ENCODE measurements at regions not wholly inside any gene's neighbourhood (a gene's known extent, or its start where the extent isn't known, plus 50 kb on each side); places are given as distances from the start of the nearest gene placed in this dataset.
"Not testable (repeated sequence)": the region's sequence is repeated elsewhere in the genome, so short reads cannot be mapped to it uniquely, and the experiment has no call there.

DNA sequence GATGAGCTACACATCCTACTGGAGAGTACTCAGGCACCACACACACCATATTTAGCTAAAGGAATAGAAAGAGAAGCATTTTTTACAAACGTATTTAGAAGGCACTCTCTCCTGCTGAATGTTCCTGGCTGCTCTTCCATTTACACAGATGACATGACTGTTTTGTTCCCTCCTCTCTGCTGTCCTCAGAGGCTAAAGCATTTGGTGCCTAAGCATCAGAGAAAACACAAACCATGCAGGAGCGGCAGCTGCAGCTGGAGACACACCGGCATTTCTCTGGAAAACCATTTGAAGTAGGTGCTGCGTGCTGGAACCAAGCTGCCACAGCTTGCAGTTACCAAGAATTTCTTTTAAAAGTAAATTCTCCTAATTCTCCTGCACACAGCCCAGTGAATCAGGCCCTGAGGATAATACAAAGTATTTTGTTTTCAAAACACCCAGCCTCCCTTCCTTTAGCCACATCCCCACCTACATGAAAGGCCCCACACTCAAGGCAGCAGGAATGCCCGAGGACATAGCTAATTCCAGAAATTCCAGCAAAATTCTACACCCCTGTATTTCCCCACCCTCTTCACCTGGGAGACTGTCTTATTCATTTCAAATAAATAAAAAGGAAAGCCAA is 488.9 kb upstream of the SOX11 start:
- DNase-seq: peak; percentile 1

DNA sequence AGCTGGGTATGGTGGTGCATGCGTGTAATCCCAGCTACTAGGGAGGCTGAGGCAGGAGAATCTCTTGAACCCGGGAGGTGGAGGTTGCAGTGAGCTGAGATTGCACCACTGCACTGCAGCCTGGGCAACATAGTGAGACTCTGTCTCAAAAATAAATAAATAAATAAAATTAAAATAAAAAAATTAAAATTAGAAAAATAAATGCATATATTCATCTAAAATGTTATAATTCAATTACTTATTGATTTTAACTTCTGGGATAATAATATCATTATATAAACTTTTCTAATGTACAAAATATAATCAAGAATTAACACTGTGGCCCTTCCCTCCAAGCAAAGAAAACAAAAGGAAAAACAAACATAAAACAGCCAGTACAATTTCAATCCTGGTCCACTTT is 485.4 kb upstream of the SOX11 start:
- DNase-seq: not testable (repeated sequence)

GRCh38 chr2:5215989-5216607 is 476.1 kb upstream of the SOX11 start:
- DNase-seq: no peak

GRCh38 chr2:5227062-5227699 is 465.0 kb upstream of the SOX11 start:
- no peak for DNase-seq

DNA sequence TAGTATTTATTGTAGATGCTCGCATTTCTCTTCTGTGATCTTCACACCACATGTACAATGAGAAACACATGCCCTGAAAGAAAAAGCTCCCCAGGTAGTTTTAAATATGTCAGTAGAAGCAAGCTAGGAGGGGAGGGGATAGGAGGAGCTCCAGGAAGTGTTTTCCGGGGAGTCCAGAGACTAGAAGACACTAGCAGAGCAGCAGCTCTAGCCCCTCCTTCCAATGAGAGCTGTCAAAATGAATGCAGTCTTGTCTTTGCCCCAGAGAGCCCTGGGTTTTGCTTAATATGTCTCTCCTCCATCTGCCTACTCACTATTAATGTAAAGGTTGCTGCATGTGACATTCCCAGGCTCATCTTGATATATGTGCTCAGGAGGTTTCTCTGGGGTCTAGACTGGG is 462.6 kb upstream of the SOX11 start:
- DNase-seq: no peak

GRCh38 chr2:5230444-5230843 is 461.7 kb upstream of the SOX11 start:
- no peak for DNase-seq

- no peak for DNase-seq
Observed at GRCh38 chr2:5230855-5231254, 461.3 kb upstream of the SOX11 start.

DNA sequence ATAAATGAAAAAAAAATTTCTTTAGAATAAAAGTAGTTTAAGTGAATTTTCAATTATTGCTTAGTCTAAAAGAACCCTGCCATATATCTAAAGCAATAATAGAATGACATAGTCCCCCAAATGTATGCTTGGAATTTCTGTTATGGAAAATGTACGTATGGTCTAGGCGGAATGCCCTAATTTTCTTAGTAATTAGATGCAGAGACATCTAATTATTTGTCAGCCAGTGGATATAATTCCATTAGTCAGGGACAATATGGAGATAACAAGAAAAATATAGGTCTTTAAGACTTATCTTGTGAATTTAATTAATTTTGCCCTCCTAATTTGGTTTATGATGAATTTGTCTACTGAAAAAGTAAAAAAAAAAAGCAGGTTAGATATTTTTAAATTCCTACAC is 460.9 kb upstream of the SOX11 start:
- no peak for DNase-seq

DNA sequence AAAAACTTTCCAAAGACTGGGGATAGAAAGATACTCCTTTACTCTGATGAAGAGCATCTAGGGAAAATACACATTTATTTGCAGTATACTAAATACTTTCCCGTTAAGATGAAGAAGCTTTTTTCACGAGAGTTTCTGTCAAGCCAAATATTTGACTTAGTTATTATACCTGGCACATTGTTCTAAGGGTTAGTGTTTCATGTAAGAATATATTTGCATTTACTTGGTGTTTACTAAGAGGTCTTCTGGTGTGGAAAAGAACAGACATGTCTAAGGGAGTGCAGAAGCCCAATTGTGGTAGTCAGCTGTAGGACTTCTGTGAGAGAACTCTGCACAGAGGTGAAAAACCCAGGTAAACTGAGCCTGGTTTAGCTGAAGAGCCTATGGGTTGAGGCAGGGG is 457.6 kb upstream of the SOX11 start:
- no peak for DNase-seq

DNA sequence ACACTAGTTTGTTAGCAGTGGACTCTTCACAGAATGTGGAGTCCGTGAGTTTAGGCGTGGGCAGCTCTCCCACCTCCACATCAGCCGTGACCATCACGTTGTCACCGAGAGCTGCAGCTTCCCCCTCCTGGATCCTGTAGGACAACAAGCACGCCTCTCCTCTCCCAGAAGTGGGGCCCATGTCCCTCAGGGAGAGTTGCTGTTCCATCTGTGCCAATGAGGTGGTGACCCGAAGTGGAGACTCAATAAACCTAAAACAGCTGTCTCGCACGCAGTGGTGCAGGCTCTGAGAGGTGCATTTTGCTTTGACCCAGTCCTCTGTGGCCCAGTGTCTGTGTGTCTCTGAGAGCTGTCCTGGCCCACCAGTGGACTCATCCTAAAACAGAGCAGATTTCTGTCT is 456.5 kb upstream of the SOX11 start:
- no peak for DNase-seq

- no peak for DNase-seq
Observed at GRCh38 chr2:5236249-5236648, 455.9 kb upstream of the SOX11 start.

- DNase-seq: no peak
Observed at GRCh38 chr2:5242751-5243150, 449.4 kb upstream of the SOX11 start.

- DNase-seq: no peak
Observed at GRCh38 chr2:5250482-5250881, 441.7 kb upstream of the SOX11 start.

DNA sequence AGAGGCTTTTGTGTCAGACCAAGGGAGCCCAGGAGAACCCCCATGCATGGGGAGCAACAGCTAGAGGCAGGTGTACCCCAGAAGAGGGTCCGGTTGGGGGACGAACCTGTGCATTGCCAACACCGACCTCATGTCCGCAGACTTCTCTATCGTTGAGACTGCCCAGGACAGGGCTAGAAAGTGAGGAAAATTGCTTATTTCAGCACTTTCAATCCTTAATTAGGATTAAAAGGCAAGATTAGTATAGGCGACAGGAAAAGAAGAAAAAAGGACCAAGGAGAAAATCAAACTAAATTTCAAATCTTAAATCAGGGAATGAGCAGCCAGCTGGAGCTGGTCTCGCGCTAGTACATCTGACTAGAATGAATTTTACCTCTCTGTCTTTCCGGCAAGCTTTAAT is 438.9 kb upstream of the SOX11 start:
- DNase-seq: no peak

GRCh38 chr2:5254791-5255332 is 437.3 kb upstream of the SOX11 start:
- no peak for DNase-seq

- no peak for DNase-seq
Observed at GRCh38 chr2:5263291-5263690, 428.9 kb upstream of the SOX11 start.

DNA sequence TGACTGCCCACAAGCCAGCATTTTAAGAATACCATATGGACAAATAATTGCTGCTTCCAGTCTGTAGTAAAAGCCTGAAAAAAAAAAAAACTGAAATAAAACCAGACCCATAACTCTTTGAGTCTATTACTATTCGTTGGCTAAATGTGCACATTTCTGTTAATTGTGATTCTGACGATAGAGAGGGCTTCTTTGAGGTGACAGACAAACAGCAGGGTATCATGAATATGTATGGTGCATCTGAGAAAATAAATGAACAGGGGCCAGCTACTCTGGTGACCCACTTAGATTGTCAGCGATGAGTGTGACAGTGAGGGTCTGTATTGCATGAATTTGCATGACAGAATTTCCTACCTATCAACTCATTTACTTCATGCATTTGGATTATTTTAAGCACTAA is 427.8 kb upstream of the SOX11 start:
- no peak for DNase-seq

GRCh38 chr2:5285061-5285460 is 407.1 kb upstream of the SOX11 start:
- DNase-seq: no peak

DNA sequence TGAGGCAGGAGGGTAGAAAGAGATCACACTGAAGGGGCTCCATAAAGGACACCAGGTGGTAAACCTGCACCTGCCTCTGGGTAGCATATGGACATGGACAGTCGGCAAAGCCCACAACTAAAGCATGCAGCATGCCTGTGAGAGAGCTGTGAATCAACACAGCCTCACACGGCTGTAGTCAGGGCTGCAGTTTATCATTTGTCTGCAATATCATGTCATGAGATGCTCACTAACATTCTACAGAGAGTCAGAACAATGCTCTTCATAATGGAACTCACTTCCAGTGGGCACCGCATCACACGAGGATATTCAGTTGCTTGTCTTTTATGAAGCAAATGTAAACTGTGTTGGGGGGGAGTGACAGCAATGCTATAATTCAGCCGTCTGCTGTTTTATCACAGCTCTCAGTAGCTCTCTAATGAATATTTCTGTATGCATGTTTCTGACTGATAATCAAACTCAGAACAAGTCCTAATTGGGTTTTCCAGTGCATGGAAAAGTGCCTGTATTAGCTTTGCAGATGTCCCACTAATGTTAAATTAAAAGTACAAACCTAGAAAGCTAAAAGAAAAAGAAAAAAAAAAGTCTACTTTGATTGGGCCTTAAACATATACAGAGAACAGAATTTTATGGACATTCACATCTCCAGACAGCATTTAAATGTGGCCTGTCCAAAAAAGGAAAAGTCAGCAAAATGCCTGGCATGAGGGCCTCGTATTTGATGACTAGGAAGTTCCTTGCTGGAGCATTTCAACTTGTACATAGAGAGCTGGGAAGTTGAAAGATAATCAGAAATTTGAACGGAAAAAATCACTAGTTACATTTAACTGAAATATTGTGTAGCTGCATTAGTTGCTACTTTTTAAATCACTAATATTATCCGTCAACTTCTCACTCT is 406.1 kb upstream of the SOX11 start:
- peak; percentile 1 for DNase-seq

DNA sequence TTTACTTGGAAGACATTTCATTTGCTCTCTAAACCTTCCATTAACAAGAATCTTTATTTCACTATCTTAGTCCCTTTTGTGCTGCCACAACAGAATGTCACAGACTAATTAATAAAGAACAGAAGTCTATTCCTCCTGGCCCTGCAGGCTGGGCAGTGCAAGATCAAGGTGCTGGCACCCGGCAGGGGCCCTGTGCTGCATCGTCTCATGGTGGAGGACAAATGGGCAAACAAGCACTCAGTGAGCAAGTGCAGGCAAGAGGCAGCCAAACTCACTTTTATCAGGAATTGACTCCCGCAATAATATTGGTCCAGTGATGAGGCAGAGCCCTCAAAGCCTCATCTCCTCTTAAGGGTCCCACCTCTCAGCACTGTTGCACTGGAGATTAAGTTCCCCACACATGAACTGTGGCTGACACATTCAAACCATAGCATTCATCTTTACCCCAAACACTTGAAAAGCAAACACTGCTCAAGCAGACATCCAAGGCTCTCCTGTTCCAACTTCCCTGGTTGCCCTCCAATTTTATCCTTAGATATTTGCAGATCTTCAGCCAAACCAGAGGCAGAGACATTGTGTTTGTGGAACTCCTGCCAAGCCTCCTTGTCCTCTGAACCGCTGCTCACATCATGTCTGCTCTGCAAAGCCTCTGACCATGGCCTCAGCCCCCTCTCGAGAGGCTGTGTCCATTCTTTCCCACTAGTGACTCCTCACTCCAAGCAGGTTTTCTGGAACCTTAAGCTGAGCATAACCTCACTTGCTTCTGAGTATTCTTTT is 404.4 kb upstream of the SOX11 start:
- DNase-seq: no peak

GRCh38 chr2:5290900-5291546 is 401.2 kb upstream of the SOX11 start:
- no peak for DNase-seq

DNA sequence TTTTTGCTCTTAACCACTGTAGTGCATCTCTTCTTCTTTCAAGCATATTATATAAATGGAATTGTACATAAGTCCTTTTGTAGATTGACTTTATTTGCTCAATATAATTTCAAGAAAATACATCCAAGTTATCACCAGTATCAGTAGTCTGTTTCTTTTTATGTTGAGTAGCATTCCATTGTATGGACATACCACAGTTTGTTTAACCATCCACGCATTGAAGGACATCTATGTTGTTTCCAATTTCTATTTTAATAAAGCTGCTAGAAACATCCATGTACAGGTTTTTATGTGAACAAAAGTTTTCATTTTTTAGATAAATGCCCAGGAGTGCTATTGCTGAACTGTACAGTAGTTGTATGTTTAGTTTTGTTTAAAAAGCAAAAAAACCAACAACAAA is 387.5 kb upstream of the SOX11 start:
- DNase-seq: no peak

Data from NCI-H1092 treated with DMSO at 0.1 percent for 48 hours (cell line).